ENCODE measurements at regions not wholly inside any gene's neighbourhood (a gene's known extent, or its start where the extent isn't known, plus 50 kb on each side); places are given as distances from the start of the nearest gene placed in this dataset.

DNA sequence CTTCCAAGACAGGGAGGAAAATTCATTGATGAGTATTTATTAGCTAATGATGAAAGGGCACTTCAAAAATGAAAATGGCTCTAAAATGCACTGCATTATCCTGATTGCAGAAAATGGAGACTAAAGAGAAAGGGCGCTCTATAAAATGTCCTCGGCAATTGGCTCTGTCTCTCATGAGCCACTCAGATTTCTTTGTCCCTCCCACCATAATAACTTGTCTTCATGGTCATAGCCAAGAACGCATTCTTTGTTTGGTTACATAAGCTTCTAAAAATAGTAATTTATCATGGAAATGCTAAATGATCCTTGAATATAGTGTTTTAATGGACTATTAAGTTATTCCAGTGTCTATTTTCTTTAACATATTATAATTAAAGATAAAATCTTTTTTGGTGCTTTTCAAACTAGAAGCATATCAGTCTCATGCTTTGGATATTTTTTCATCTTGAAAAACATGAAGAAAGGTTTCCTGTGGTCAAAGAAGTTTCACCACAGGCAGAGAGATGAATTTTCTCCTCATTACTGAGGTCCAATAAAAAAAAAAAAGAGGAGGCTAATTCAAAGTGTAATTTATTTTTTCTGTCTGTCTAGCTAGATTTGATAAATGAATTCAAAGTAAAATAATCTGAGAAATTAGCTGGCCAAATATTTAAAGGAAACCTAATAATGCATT lies 238.1 kb upstream of the BLID start:
- Mint-ChIP-seq H3K27me3 (ENCODE audit: unreplicated experiment) (peaks cover 18% of the 10 kb centered on the region), H3K36me3 (ENCODE audit: insufficient read depth, unreplicated experiment) (no peaks in the 10 kb centered on the region), H3K9me3 (ENCODE audit: low read depth, unreplicated experiment) (no peaks in the 10 kb centered on the region), H3K4me3 (ENCODE audit: low read depth, unreplicated experiment) (no peak overlapping the region), H3K4me1 (ENCODE audit: low read depth, unreplicated experiment) (no peaks in the 10 kb centered on the region), H3K27ac (ENCODE audit: unreplicated experiment) (no peak overlapping the region)
- intact Hi-C loops (cut with micrococcal nuclease; ENCODE audit: unreplicated experiment), result no loop called here
- no peak for DNase-seq
- CTCF ChIA-PET, result no interaction called here
- TF ChIP-seq, protein P1, sequence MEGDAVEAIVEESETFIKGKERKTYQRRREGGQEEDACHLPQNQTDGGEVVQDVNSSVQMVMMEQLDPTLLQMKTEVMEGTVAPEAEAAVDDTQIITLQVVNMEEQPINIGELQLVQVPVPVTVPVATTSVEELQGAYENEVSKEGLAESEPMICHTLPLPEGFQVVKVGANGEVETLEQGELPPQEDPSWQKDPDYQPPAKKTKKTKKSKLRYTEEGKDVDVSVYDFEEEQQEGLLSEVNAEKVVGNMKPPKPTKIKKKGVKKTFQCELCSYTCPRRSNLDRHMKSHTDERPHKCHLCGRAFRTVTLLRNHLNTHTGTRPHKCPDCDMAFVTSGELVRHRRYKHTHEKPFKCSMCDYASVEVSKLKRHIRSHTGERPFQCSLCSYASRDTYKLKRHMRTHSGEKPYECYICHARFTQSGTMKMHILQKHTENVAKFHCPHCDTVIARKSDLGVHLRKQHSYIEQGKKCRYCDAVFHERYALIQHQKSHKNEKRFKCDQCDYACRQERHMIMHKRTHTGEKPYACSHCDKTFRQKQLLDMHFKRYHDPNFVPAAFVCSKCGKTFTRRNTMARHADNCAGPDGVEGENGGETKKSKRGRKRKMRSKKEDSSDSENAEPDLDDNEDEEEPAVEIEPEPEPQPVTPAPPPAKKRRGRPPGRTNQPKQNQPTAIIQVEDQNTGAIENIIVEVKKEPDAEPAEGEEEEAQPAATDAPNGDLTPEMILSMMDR (IDR thresholded peaks at IDR 0.05; ENCODE audit: unreplicated experiment), result no peak
- no TSS peak for BruUV-seq (replicated peaks)

DNA sequence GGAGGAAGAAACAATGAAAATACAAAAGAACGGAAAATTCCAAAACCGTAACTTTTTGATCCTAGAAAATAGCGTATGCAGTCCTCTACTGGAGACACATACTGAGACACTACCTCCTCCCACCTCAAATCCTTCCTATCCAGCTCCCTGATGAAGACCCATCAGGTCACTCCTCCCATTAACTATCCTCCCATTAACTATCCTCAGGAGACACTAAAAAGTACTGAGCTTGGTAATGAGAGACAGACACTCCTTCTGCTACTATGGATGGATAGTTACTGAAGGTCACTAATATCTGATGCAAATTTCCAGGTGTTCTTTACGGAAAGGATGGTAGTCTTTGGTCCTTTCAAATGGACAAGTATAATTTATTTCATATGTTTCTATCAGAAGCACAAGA lies 237.5 kb upstream of the BLID start:
- no peak overlapping the region for H3K27ac Mint-ChIP-seq (ENCODE audit: unreplicated experiment)
- CTCF ChIA-PET, result no interaction called here
- intact Hi-C loops (cut with micrococcal nuclease; ENCODE audit: unreplicated experiment), result no loop called here
- H3K4me1 Mint-ChIP-seq (ENCODE audit: low read depth, unreplicated experiment), result no peaks in the 10 kb centered on the region
- H3K4me3 Mint-ChIP-seq (ENCODE audit: low read depth, unreplicated experiment), result no peak overlapping the region
- TF ChIP-seq, protein P1 (IDR thresholded peaks at IDR 0.05; ENCODE audit: unreplicated experiment), result no peak
- peaks cover 17% of the 10 kb centered on the region for H3K27me3 Mint-ChIP-seq (ENCODE audit: unreplicated experiment)
- no TSS peak for BruUV-seq (replicated peaks)
- H3K9me3 Mint-ChIP-seq (ENCODE audit: low read depth, unreplicated experiment), result no peaks in the 10 kb centered on the region
- no peak for DNase-seq
- H3K36me3 Mint-ChIP-seq (ENCODE audit: insufficient read depth, unreplicated experiment), result no peaks in the 10 kb centered on the region

DNA sequence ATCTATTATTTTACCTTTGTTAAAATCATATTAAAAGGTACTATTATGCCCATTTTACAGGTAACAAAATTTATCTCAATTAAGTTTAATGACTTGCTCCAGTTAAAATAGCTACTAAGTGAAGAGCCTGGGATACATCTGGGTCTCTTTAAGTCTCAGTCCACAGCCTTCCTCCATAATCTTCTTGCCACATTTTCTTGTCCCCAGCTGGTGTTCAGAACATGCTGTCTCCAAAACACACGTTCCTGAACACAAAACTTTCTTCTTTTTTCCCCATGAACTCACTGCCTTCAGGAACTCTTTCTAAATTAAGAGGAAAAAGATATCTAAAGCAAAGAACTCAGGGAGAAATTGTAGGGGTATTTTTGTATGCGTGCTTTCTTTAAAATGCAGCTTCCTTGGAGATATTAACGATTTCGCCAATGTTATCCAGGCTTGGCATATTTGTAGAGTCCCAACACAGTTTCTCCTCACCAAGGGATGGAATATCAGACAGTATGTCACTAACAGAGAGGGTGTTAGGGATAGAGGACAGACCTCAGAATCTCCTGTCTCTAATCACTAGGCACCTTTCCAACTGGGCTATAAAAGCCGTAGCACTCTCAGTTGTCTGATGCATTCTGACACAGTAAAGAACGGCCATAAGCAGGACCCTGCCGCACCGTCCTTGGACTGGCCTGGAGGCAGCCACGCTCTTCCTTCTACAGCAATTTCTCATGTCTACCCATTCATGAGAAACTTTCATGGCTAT lies 232.8 kb upstream of the BLID start:
- TF ChIP-seq, protein P1 (IDR thresholded peaks at IDR 0.05; ENCODE audit: unreplicated experiment), result no peak
- DNase-seq, result no peak
- Mint-ChIP-seq H3K4me3 (ENCODE audit: low read depth, unreplicated experiment) (no peak overlapping the region), H3K4me1 (ENCODE audit: low read depth, unreplicated experiment) (no peaks in the 10 kb centered on the region), H3K9me3 (ENCODE audit: low read depth, unreplicated experiment) (no peaks in the 10 kb centered on the region), H3K27me3 (ENCODE audit: unreplicated experiment) (peaks cover 17% of the 10 kb centered on the region), H3K36me3 (ENCODE audit: insufficient read depth, unreplicated experiment) (no peaks in the 10 kb centered on the region), H3K27ac (ENCODE audit: unreplicated experiment) (no peak overlapping the region)
- CTCF ChIA-PET, result no interaction called here
- BruUV-seq (replicated peaks), result no TSS peak
- intact Hi-C loops (cut with micrococcal nuclease; ENCODE audit: unreplicated experiment), result no loop called here

DNA sequence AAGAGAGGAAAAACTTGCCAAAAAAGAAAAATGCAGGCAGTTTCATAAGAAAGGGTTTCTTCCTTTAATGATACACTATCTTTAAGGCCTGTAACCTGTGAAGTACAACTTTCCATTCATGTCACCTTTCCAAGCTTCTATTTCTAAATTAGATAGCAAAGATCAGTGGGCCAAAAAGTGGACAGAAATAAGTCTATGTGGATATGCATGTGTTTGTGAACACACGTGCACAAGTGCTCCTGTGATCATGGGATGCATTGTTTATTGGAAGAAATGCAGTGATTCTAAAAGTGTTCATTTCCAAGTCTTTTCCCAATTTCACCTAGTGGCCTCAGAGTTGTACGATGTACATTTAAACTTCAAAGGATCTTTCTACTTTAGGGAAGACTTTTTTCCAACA lies 230.0 kb upstream of the BLID start:
- Mint-ChIP-seq H3K9me3 (ENCODE audit: low read depth, unreplicated experiment) (no peaks in the 10 kb centered on the region), H3K4me1 (ENCODE audit: low read depth, unreplicated experiment) (no peaks in the 10 kb centered on the region), H3K27me3 (ENCODE audit: unreplicated experiment) (peaks cover 32% of the 10 kb centered on the region), H3K4me3 (ENCODE audit: low read depth, unreplicated experiment) (no peak overlapping the region), H3K27ac (ENCODE audit: unreplicated experiment) (no peak overlapping the region), H3K36me3 (ENCODE audit: insufficient read depth, unreplicated experiment) (no peaks in the 10 kb centered on the region)
- no peak for DNase-seq
- TF ChIP-seq, protein P1 (IDR thresholded peaks at IDR 0.05; ENCODE audit: unreplicated experiment), result no peak
- intact Hi-C loops (cut with micrococcal nuclease; ENCODE audit: unreplicated experiment), result no loop called here
- BruUV-seq (replicated peaks), result no TSS peak
- CTCF ChIA-PET, result no interaction called here

Measured in Calu3 (cell line).